A673 (cell line): ENCODE measurements at regions not wholly inside any gene's neighbourhood (a gene's known extent, or its start where the extent isn't known, plus 50 kb on each side); places are given as distances from the start of the nearest gene placed in this dataset.
A peak's percentile ranks its signal among the peaks of the same experiment; 100 is the strongest.
"Not testable (repeated sequence)": the region's sequence is repeated elsewhere in the genome, so short reads cannot be mapped to it uniquely, and the experiment has no call there.

Experiments
- BruUV-seq: library from RNA; stranded (reverse); fragments of 400-500 nt; replicated peaks from 2 replicates; lab custom pipeline; 2021; lab: Mats Ljungman, UMichigan
- CTCF ChIA-PET: fragments of 300-600 bp; sonication (Branson Sonifier 250); formaldehyde crosslinking; loops from one replicate; lab custom pipeline; 2022; ENCODE audit warnings: antibody characterized with exemption; lab: Charles Lee
- POLR2A ChIA-PET: fragments of 300-600 bp; sonication (Branson Sonifier 250); formaldehyde crosslinking; loops from one replicate; lab custom pipeline; 2022; ENCODE audit warnings: antibody characterized with exemption; ENCODE audit not compliant: low non-redundant PET; lab: Charles Lee
- DNase-seq: peaks from one replicate; pipeline ENCODE4 v3.0.0-alpha.2; 2015; ENCODE audit warnings: low spot score
- H3K27ac ChIP-seq: fragments of 200-600 bp; sonication (generic); 2 replicates; pipeline ENCODE4 v1.5.1; 2016; ENCODE audit warnings: mixed run types, low read depth, mild to moderate bottlenecking, mixed read lengths, antibody characterized with exemption, low read length; ENCODE audit not compliant: poor library complexity, severe bottlenecking
- H3K27me3 ChIP-seq: fragments of 200-600 bp; sonication (generic); replicated peaks from 2 replicates; pipeline ENCODE4 v1.6.1; 2017; ENCODE audit warnings: mixed run types, low read depth, mild to moderate bottlenecking, mixed read lengths, antibody characterized with exemption, low read length; ENCODE audit not compliant: insufficient read depth, poor library complexity
- H3K36me3 ChIP-seq: fragments of 200-600 bp; sonication (generic); 2 replicates; pipeline ENCODE4 v1.6.1; 2016; ENCODE audit warnings: mixed run types, mild to moderate bottlenecking, mixed read lengths, antibody characterized with exemption, low read length; ENCODE audit not compliant: insufficient read depth, poor library complexity, severe bottlenecking
- H3K4me1 ChIP-seq: fragments of 200-600 bp; sonication (generic); 2 replicates; pipeline ENCODE4 v1.6.1; 2017; ENCODE audit warnings: mixed run types, mild to moderate bottlenecking, mixed read lengths, antibody characterized with exemption, low read length; ENCODE audit not compliant: insufficient read depth, poor library complexity, severe bottlenecking
- H3K4me3 ChIP-seq: fragments of 200-600 bp; sonication (generic); 2 replicates; pipeline ENCODE4 v1.5.1; 2016; ENCODE audit warnings: low read depth, mixed run types, mild to moderate bottlenecking, mixed read lengths, low read length; ENCODE audit not compliant: poor library complexity, severe bottlenecking
- H3K9me3 ChIP-seq: fragments of 200-600 bp; sonication (generic); 2 replicates; pipeline ENCODE4 v1.6.1; 2016; ENCODE audit warnings: mixed run types, low read depth, mild to moderate bottlenecking, mixed read lengths, antibody characterized with exemption, low read length; ENCODE audit not compliant: poor library complexity, severe bottlenecking
- EZH2 ChIP-seq: fragments of 200-600 bp; sonication (generic); IDR thresholded peaks from 2 replicates; pipeline ENCODE4 v1.6.1; 2017; ENCODE audit warnings: borderline replicate concordance, low read depth, mild to moderate bottlenecking, mixed read lengths, antibody characterized with exemption, low read length; ENCODE audit not compliant: poor library complexity, severe bottlenecking
- intact Hi-C: fragments of 100-400 bp; cut with micrococcal nuclease; formaldehyde crosslinking; loops from one replicate; pipeline ENCODE4 v1.10.0; 2022; ENCODE audit not compliant: unreplicated experiment
- TF ChIP-seq, protein P1 (sequence below): fragments of 300-800, 200-600 bp; sonication (generic); conservative IDR thresholded peaks from 2 replicates; pipeline ENCODE4 v1.5.1; 2017; ENCODE audit warnings: low read depth, mild to moderate bottlenecking, antibody characterized with exemption, low read length, moderate library complexity, mixed read lengths

DNA sequence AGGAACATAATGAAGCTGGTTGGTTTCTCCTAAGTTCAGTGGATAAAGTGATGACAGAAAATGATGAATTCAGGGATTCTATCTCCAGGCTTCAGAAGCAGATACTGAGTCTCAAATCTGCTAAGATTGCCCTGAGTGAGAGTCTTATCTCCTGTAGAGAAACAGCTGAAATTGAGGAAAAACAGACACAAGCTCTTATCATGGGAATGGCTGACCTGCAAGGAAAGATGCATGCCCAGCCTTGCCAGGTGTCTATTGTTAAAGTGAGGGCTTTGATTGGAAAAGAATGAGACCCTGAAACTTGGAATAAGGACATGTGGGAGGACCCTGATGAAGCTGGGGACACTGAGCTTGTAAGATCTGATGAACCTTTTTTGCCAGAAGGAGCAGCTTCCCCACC, 100.3 kb downstream of the DNAJB9 start:
- Histone ChIP-seq H3K9me3 (no peaks in the 10 kb centered on the region), H3K27ac (no peak overlapping the region), H3K36me3 (no peaks in the 10 kb centered on the region), H3K4me1 (no peaks in the 10 kb centered on the region), H3K4me3 (no peak overlapping the region), H3K27me3 (no peaks in the 10 kb centered on the region)
- POLR2A ChIA-PET: no interaction called here
- TF ChIP-seq, protein P1, sequence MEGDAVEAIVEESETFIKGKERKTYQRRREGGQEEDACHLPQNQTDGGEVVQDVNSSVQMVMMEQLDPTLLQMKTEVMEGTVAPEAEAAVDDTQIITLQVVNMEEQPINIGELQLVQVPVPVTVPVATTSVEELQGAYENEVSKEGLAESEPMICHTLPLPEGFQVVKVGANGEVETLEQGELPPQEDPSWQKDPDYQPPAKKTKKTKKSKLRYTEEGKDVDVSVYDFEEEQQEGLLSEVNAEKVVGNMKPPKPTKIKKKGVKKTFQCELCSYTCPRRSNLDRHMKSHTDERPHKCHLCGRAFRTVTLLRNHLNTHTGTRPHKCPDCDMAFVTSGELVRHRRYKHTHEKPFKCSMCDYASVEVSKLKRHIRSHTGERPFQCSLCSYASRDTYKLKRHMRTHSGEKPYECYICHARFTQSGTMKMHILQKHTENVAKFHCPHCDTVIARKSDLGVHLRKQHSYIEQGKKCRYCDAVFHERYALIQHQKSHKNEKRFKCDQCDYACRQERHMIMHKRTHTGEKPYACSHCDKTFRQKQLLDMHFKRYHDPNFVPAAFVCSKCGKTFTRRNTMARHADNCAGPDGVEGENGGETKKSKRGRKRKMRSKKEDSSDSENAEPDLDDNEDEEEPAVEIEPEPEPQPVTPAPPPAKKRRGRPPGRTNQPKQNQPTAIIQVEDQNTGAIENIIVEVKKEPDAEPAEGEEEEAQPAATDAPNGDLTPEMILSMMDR: no peak
- no peak for TF ChIP-seq EZH2
- intact Hi-C loops: loop anchor here (10.0 kb wide), 1 partner anchor 495 kb away; no protein-coding TSS in a partner anchor
- CTCF ChIA-PET: no interaction called here
- DNase-seq: no peak
- BruUV-seq: no TSS peak

GRCh38 chr7:108673699-108674098, 104.0 kb downstream of the DNAJB9 start:
- H3K27me3 ChIP-seq, CTCF ChIA-PET, POLR2A ChIA-PET, H3K4me1 ChIP-seq, H3K27ac ChIP-seq, H3K36me3 ChIP-seq, H3K4me3 ChIP-seq, DNase-seq, H3K9me3 ChIP-seq, intact Hi-C loops, BruUV-seq: not testable (repeated sequence)

DNA sequence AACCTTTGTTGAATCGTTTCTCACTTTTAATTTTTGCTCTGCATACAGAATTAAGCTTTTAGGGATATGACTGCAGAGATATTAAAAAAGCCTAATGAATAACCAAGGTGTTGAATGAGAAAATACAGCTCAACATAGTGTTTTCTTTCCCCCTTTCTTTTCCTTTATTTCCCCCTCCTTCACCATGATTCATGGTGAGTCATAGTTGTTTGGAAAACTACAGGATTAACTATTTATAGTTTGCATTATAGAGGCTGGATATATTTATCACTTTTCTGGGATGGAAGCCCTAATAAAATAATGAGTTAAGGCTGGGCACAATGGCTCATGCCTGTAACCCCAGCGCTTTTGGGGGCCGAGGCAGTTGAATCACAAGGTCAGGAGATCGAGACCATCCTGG, 115.0 kb downstream of the DNAJB9 start:
- Histone ChIP-seq H3K4me3 (no peak overlapping the region), H3K27me3 (no peaks in the 10 kb centered on the region), H3K27ac (no peak overlapping the region), H3K9me3 (peaks cover 8% of the 10 kb centered on the region), H3K36me3 (no peaks in the 10 kb centered on the region), H3K4me1 (no peaks in the 10 kb centered on the region)
- CTCF ChIA-PET: no interaction called here
- POLR2A ChIA-PET: interaction anchor here (0.6 kb wide), 1 partner anchor 185 kb away, joined by 3 read pairs; no protein-coding TSS in a partner anchor
- TF ChIP-seq, protein P1: no peak
- intact Hi-C loops: no loop called here
- no TSS peak for BruUV-seq
- DNase-seq: peak; percentile 17

- no peak for DNase-seq
- no TSS peak for BruUV-seq
- Histone ChIP-seq H3K9me3 (peaks cover 8% of the 10 kb centered on the region), H3K27ac (no peak overlapping the region), H3K27me3 (no peaks in the 10 kb centered on the region), H3K4me1 (no peaks in the 10 kb centered on the region), H3K4me3 (no peak overlapping the region), H3K36me3 (no peaks in the 10 kb centered on the region)
- TF ChIP-seq, protein P1: no peak
- TF ChIP-seq EZH2: no peak
- ChIA-PET CTCF (no interaction called here), POLR2A (no interaction called here)
- intact Hi-C loops: no loop called here
Measured at GRCh38 chr7:108686494-108686893, 116.8 kb downstream of the DNAJB9 start.
